ENCODE measurements at regions not wholly inside any gene's neighbourhood (a gene's known extent, or its start where the extent isn't known, plus 50 kb on each side); places are given as distances from the start of the nearest gene placed in this dataset.

GRCh38 chr5:174312641-174313040 lies 267.1 kb downstream of the NSG2 start:
- no peak for DNase-seq

- no peak for DNase-seq
These were observed 268.1 kb downstream of the NSG2 start for GRCh38 chr5:174313615-174314014.

- DNase-seq = no peak
These were observed 268.8 kb downstream of the NSG2 start for GRCh38 chr5:174314261-174314660.

GRCh38 chr5:174315471-174315870 lies 270.0 kb downstream of the NSG2 start:
- no peak for DNase-seq

GRCh38 chr5:174315871-174316270 lies 270.4 kb downstream of the NSG2 start:
- DNase-seq = no peak

GRCh38 chr5:174316326-174316725 lies 270.8 kb downstream of the NSG2 start:
- DNase-seq = no peak

GRCh38 chr5:174317256-174317894 lies 271.9 kb downstream of the NSG2 start:
- DNase-seq = peak in 1 of 2 experiments; percentile 39

GRCh38 chr5:174318578-174318977 lies 273.1 kb downstream of the NSG2 start:
- no peak for DNase-seq

- no peak for DNase-seq
These were observed 274.0 kb downstream of the NSG2 start for GRCh38 chr5:174319551-174319950.

- DNase-seq = no peak
These were observed 274.5 kb downstream of the NSG2 start for GRCh38 chr5:174320051-174320450.

GRCh38 chr5:174323878-174324281 lies 278.4 kb downstream of the NSG2 start:
- DNase-seq = peak in 1 of 2 experiments; percentile 3

- DNase-seq = no peak
These were observed 279.2 kb downstream of the NSG2 start for GRCh38 chr5:174324680-174325079.

GRCh38 chr5:174325431-174325830 lies 279.9 kb downstream of the NSG2 start:
- no peak for DNase-seq

GRCh38 chr5:174325961-174326360 lies 280.5 kb downstream of the NSG2 start:
- no peak for DNase-seq

- DNase-seq = no peak
These were observed 280.9 kb downstream of the NSG2 start for GRCh38 chr5:174326372-174326771.

GRCh38 chr5:174327317-174327864 lies 281.9 kb downstream of the NSG2 start:
- DNase-seq = peak in 1 of 2 experiments; percentile 55

- DNase-seq = no peak
These were observed 282.4 kb downstream of the NSG2 start for GRCh38 chr5:174327896-174328295.

- no peak for DNase-seq
These were observed 283.3 kb downstream of the NSG2 start for GRCh38 chr5:174328631-174329299.

- DNase-seq = no peak
These were observed 284.2 kb downstream of the NSG2 start for GRCh38 chr5:174329738-174330137.

- DNase-seq = no peak
These were observed 290.3 kb downstream of the NSG2 start for GRCh38 chr5:174335682-174336364.

GRCh38 chr5:174336479-174336878 lies 291.0 kb downstream of the NSG2 start:
- no peak for DNase-seq

- DNase-seq = no peak
These were observed 292.0 kb downstream of the NSG2 start for GRCh38 chr5:174337276-174338184.

Measured in NCI-H446 (cell line).